IMR-90 (cell line): ENCODE measurements at regions not wholly inside any gene's neighbourhood (a gene's known extent, or its start where the extent isn't known, plus 50 kb on each side); places are given as distances from the start of the nearest gene placed in this dataset.

ENCODE experiments used
- ATAC-seq: fragments of 200-7000 bp; cut with Tn5 transposase; 2 replicates; pipeline ENCODE4 v1.9.1; 2020; ENCODE audit warnings: low read depth, mild to moderate bottlenecking, moderate library complexity
- BruUV-seq: library from RNA; stranded (reverse); fragments of 400-500 nt; replicated peaks from 2 replicates; lab custom pipeline; 2021; lab: Mats Ljungman, UMichigan
- CTCF ChIA-PET: fragments of 300-600 bp; formaldehyde crosslinking; extraction: SDS; loops from one replicate; lab custom pipeline; 2021; ENCODE audit warnings: antibody characterized with exemption; lab: Yijun Ruan, JAX
- POLR2A ChIA-PET: fragments of 300-600 bp; sonication (Branson Sonifier 250); formaldehyde crosslinking; loops from one replicate; lab custom pipeline; 2022; ENCODE audit warnings: antibody characterized with exemption; ENCODE audit not compliant: unreplicated experiment; lab: Charles Lee
- DNase-seq: peaks from one replicate; pipeline ENCODE4 v3.0.0; 2013
- H2AFZ ChIP-seq: replicated peaks from 2 replicates; pipeline ENCODE3; 2013; ENCODE audit warnings: low read length, mild to moderate bottlenecking; ENCODE audit not compliant: poor library complexity
- H2AK5ac ChIP-seq: 2 replicates; pipeline ENCODE4 v1.6.1; 2013; ENCODE audit warnings: low read depth, low read length, inconsistent platforms
- H2AK9ac ChIP-seq: replicated peaks from 2 replicates; pipeline ENCODE3; 2013; ENCODE audit warnings: mild to moderate bottlenecking, low read depth, low read length, moderate library complexity; ENCODE audit not compliant: poor library complexity
- H2BK120ac ChIP-seq: 2 replicates; pipeline ENCODE4 v1.6.1; 2013; ENCODE audit warnings: low read depth, low read length, inconsistent platforms
- H2BK15ac ChIP-seq: 3 replicates; pipeline ENCODE4 v1.6.1; 2013; ENCODE audit warnings: low read depth, low read length, inconsistent platforms
- H2BK20ac ChIP-seq: 2 replicates; pipeline ENCODE4 v1.6.1; 2013; ENCODE audit warnings: low read depth, mild to moderate bottlenecking, inconsistent platforms, low read length, moderate library complexity
- H2BK5ac ChIP-seq: 2 replicates; pipeline ENCODE4 v1.6.1; 2013; ENCODE audit warnings: mild to moderate bottlenecking, low read depth, low read length, inconsistent platforms; ENCODE audit not compliant: poor library complexity, severe bottlenecking
- H3K14ac ChIP-seq: replicated peaks from 2 replicates; pipeline ENCODE4 v1.6.1; 2013; ENCODE audit warnings: low read depth, low read length, inconsistent platforms
- H3K18ac ChIP-seq: 2 replicates; pipeline ENCODE4 v1.6.1; 2013; ENCODE audit warnings: low read depth, low read length, control low read depth
- H3K23ac ChIP-seq: 2 replicates; pipeline ENCODE4 v1.6.1; 2013; ENCODE audit warnings: low read depth, low read length, inconsistent platforms
- H3K27ac ChIP-seq: 2 replicates; pipeline ENCODE4 v1.5.1; 2013; ENCODE audit warnings: mild to moderate bottlenecking, control low read depth, low read length; ENCODE audit not compliant: insufficient read depth
- H3K27me3 ChIP-seq: 2 replicates; pipeline ENCODE4 v1.6.1; 2013; ENCODE audit warnings: low read length; ENCODE audit not compliant: control insufficient read depth, insufficient read depth
- H3K36me3 ChIP-seq: 2 replicates; pipeline ENCODE4 v1.6.1; 2013; ENCODE audit warnings: low read length, mixed read lengths; ENCODE audit not compliant: control insufficient read depth, insufficient read depth
- H3K4ac ChIP-seq: 2 replicates; pipeline ENCODE4 v1.6.1; 2013; ENCODE audit warnings: low read depth, low read length, inconsistent platforms
- H3K4me1 ChIP-seq: 2 replicates; pipeline ENCODE4 v1.6.1; 2013; ENCODE audit warnings: low read length, mixed read lengths; ENCODE audit not compliant: control insufficient read depth, insufficient read depth
- H3K4me2 ChIP-seq: 2 replicates; pipeline ENCODE4 v1.6.1; 2013; ENCODE audit warnings: low read depth, mild to moderate bottlenecking, control low read depth, low read length, moderate library complexity
- H3K4me3 ChIP-seq: 2 replicates; pipeline ENCODE4 v1.5.1; 2013; ENCODE audit warnings: low read depth, mild to moderate bottlenecking, control low read depth, low read length, moderate library complexity; ENCODE audit not compliant: insufficient read depth
- H3K56ac ChIP-seq: 2 replicates; pipeline ENCODE4 v1.6.1; 2013; ENCODE audit warnings: low read length, inconsistent platforms; ENCODE audit not compliant: insufficient read depth; ENCODE audit errors: extremely low read depth
- H3K79me1 ChIP-seq, 2 experiments: 2 replicates each; pipeline ENCODE4 v1.6.1; 2013; ENCODE audit warnings: low read length in 2 of 2, inconsistent platforms in 1 of 2, low read depth in 1 of 2
- H3K9ac ChIP-seq: 2 replicates; pipeline ENCODE4 v1.6.1; 2013; ENCODE audit warnings: low read depth, low read length, control low read depth
- H3K9me1 ChIP-seq: 2 replicates; pipeline ENCODE4 v1.6.1; 2013; ENCODE audit warnings: low read length, inconsistent platforms; ENCODE audit not compliant: insufficient read depth
- H3K9me3 ChIP-seq: 2 replicates; pipeline ENCODE4 v1.6.1; 2013; ENCODE audit warnings: low read length; ENCODE audit not compliant: control insufficient read depth, insufficient read depth
- H4K20me1 ChIP-seq: 2 replicates; pipeline ENCODE4 v1.6.1; 2013; ENCODE audit warnings: low read length, inconsistent platforms; ENCODE audit not compliant: insufficient read depth
- H4K5ac ChIP-seq: 2 replicates; pipeline ENCODE4 v1.6.1; 2013; ENCODE audit warnings: mild to moderate bottlenecking, low read depth, low read length, control low read depth
- H4K8ac ChIP-seq, 2 experiments: 2 replicates each; pipeline ENCODE4 v1.6.1; 2013; ENCODE audit warnings: low read depth in 2 of 2, low read length in 2 of 2, control low read depth in 1 of 2, inconsistent platforms in 1 of 2
- H4K91ac ChIP-seq: 2 replicates; pipeline ENCODE4 v1.6.1; 2013; ENCODE audit warnings: low read depth, low read length, inconsistent platforms; ENCODE audit not compliant: insufficient read depth
- FOS ChIP-seq: fragments of 150-350 bp; IDR thresholded peaks from 2 replicates; pipeline ENCODE4 v1.6.1; 2016; ENCODE audit warnings: low read depth, low read length
- MAFK ChIP-seq: IDR thresholded peaks from 2 replicates; pipeline ENCODE4 v1.6.1; 2012; ENCODE audit warnings: low read depth, low read length, improper control_type of control experiment
- RCOR1 ChIP-seq: IDR thresholded peaks from 2 replicates; pipeline ENCODE4 v1.6.1; 2012; ENCODE audit warnings: mild to moderate bottlenecking, low read length, improper control_type of control experiment; ENCODE audit not compliant: insufficient replicate concordance
- USF2 ChIP-seq: fragments of 150-350 bp; IDR thresholded peaks from 2 replicates; pipeline ENCODE4 v1.6.1; 2017; ENCODE audit warnings: mild to moderate bottlenecking, antibody characterized with exemption, low read length, low read depth
- WGBS, 2 experiments: methylation state at CpG; one replicate each; pipeline versions ENCODE4 v1.1.5 to v1.1.7; 2013; ENCODE audit warnings: missing lambda C conversion rate in 2 of 2; ENCODE audit not compliant: insufficient read length in 1 of 2; ENCODE audit errors: extremely low coverage in 2 of 2; 5-methylcytosine and 5-hydroxymethylcytosine counted together
- dilution Hi-C: fragments of 300-500 bp; cut with HindIII; formaldehyde crosslinking; loops from one replicate; pipeline ENCODE4 v1.14.3; 2018; ENCODE audit warnings: low sequenced_read_pairs; ENCODE audit not compliant: unreplicated experiment
- in situ Hi-C: fragments of 300-500 bp; cut with MboI; formaldehyde crosslinking; loops from 3 replicates; pipeline ENCODE4 v1.14.3; 2019; ENCODE audit warnings: low sequenced_read_pairs, inconsistent platforms, mixed read lengths
- intact Hi-C: fragments of 100-400 bp; cut with micrococcal nuclease; formaldehyde crosslinking; loops from 2 replicates; pipeline ENCODE4 v1.10.0; 2022

GRCh38 chr2:74742471-74742870 is 88.4 kb downstream of the SEMA4F start:
- BruUV-seq = no TSS peak
- no CpG with 5 or more reads among the region's 1 CpG for WGBS, 2 experiments

More at GRCh38 chr2:74742471-74742870, 88.4 kb downstream of the SEMA4F start:
- H3K9ac ChIP-seq = no peak overlapping the region
- peaks cover 22% of the 10 kb centered on the region for H3K9me1 ChIP-seq
- dilution Hi-C loops (no loop called here), intact Hi-C loops (loop anchor here (10.0 kb wide), 1 partner anchor 92 kb away; the partner anchor contains the start of gene HK2), in situ Hi-C loops (no loop called here)
- H2BK15ac ChIP-seq = peak overlapping the region; percentile 67; the same call in 1 of the 3 replicates
- peaks cover 19% of the 10 kb centered on the region for H3K4me1 ChIP-seq
- no peaks in the 10 kb centered on the region for H3K27me3 ChIP-seq
- H3K4ac ChIP-seq = no peak overlapping the region
- H2AFZ ChIP-seq = no peak overlapping the region
- H2AK5ac ChIP-seq = no peak overlapping the region
- H3K27ac ChIP-seq = no peak overlapping the region
- no peak overlapping the region for H2AK9ac ChIP-seq
- H3K79me1 ChIP-seq = no peaks in the 10 kb centered on the region
- DNase-seq (no peak), ATAC-seq (no peak)
- TF ChIP-seq RCOR1 = no peak
- TF ChIP-seq USF2 = no peak
- no peak for TF ChIP-seq FOS
- no peak for TF ChIP-seq MAFK
- ChIA-PET CTCF (interaction anchor here (0.8 kb wide), 1 partner anchor 17 kb away, joined by 3 read pairs; no protein-coding TSS in a partner anchor), POLR2A (no interaction called here)
- no peak overlapping the region for H3K4me2 ChIP-seq
- no peak overlapping the region for H3K56ac ChIP-seq
- H2BK5ac ChIP-seq = no peak overlapping the region
- no peak overlapping the region for H4K5ac ChIP-seq
- no peak overlapping the region for H3K14ac ChIP-seq
- no peak overlapping the region for H3K23ac ChIP-seq
- no peak overlapping the region for H2BK120ac ChIP-seq
- H4K20me1 ChIP-seq = no peaks in the 10 kb centered on the region
- H4K8ac ChIP-seq = no peak overlapping the region
- no peak overlapping the region for H3K4me3 ChIP-seq
- H3K36me3 ChIP-seq = no peaks in the 10 kb centered on the region
- H2BK20ac ChIP-seq = no peak overlapping the region
- no peaks in the 10 kb centered on the region for H3K9me3 ChIP-seq
- no peak overlapping the region for H4K91ac ChIP-seq
- H3K18ac ChIP-seq = no peak overlapping the region
